Astrocyte (in vitro differentiated cells and primary cell): ENCODE measurements at regions not wholly inside any gene's neighbourhood (a gene's known extent, or its start where the extent isn't known, plus 50 kb on each side); places are given as distances from the start of the nearest gene placed in this dataset.

Source experiments
- CTCF ChIP-seq: IDR thresholded peaks from 2 replicates; pipeline ENCODE4 v1.5.1; 2011; ENCODE audit warnings: low read depth, mild to moderate bottlenecking, inconsistent platforms, low read length, moderate library complexity; ENCODE audit not compliant: insufficient read depth
- EZH2 ChIP-seq: IDR thresholded peaks from 2 replicates; pipeline ENCODE4 v1.6.1; 2012; ENCODE audit warnings: mild to moderate bottlenecking, low read length, inconsistent platforms; ENCODE audit not compliant: insufficient read depth

GRCh38 chr16:26658486-26658885 is 408.2 kb upstream of the C16orf82 start:
- no peak for TF ChIP-seq CTCF
- TF ChIP-seq EZH2, result no peak
